ENCODE measurements at regions not wholly inside any gene's neighbourhood (a gene's known extent, or its start where the extent isn't known, plus 50 kb on each side); places are given as distances from the start of the nearest gene placed in this dataset.

DNA sequence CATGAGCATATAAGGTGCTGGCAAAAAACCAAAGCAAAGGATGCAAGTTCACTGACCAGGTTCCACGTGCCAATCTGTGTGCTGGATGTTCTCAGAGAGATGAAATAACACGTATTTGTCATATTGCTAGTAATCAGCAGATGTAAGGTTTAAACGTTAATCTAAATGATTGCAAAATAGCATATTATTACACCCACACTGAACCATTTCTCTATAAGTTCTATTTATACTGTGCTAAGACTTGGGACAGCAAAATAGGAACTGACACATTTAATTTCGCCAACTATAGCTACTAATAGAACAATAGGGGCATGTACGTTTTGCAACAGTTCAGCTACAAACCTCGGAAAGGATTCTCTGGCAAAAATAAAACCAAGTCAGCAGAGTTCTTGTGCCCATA is 350.3 kb upstream of the ZNF385D start:
- no peak for DNase-seq (ENCODE audit: low spot score)
- no peak overlapping the region for H3K27ac ChIP-seq
- TF ChIP-seq, protein P1, sequence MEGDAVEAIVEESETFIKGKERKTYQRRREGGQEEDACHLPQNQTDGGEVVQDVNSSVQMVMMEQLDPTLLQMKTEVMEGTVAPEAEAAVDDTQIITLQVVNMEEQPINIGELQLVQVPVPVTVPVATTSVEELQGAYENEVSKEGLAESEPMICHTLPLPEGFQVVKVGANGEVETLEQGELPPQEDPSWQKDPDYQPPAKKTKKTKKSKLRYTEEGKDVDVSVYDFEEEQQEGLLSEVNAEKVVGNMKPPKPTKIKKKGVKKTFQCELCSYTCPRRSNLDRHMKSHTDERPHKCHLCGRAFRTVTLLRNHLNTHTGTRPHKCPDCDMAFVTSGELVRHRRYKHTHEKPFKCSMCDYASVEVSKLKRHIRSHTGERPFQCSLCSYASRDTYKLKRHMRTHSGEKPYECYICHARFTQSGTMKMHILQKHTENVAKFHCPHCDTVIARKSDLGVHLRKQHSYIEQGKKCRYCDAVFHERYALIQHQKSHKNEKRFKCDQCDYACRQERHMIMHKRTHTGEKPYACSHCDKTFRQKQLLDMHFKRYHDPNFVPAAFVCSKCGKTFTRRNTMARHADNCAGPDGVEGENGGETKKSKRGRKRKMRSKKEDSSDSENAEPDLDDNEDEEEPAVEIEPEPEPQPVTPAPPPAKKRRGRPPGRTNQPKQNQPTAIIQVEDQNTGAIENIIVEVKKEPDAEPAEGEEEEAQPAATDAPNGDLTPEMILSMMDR (IDR thresholded peaks at IDR 0.05), result no peak
- H3K4me3 ChIP-seq, result no peak overlapping the region

DNA sequence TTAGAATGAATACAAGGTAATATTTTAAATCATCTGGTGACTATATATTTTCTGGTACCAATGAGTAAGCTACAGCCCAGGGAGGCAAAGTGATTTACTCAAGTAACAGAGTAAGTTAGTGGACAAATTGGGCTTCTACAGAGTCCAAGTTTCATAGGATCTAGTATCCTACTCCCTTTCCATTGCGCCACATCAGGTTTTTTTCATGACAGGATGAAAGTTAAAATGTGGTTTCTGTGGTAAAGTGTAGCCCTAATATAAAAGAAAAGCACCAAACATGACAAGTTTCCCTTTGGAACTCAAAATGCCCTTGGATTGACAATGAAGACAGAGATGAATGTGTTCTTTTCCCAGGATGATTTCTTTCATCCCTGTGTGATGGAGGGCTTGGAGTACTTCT is 350.8 kb upstream of the ZNF385D start:
- no peak for DNase-seq (ENCODE audit: low spot score)
- Histone ChIP-seq H3K4me3 (no peak overlapping the region), H3K27ac (no peak overlapping the region)
- TF ChIP-seq, protein P1 (IDR thresholded peaks at IDR 0.05), result no peak

DNA sequence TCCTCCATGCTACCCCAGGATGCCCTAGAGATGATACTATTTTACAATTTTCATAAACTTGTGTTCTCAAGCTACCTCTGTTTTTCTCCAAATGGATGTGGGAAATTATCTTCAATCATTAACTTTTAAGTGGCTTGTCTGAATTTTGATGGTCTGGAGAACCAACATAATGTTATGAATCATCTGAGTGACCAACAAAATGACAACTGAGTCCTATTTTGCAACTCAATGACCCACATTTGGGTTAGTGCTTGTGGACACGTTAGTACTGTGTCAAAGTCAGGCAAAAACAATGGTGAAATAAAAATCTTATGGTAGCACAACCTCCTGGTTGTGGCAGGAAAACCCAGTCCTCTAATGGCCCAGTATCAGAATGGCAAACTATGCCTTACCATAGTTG is 352.4 kb upstream of the ZNF385D start:
- TF ChIP-seq, protein P1 (IDR thresholded peaks at IDR 0.05), result no peak
- no peak overlapping the region for H3K4me3 ChIP-seq
- no peak for DNase-seq (ENCODE audit: low spot score)
- H3K27ac ChIP-seq, result no peak overlapping the region

DNA sequence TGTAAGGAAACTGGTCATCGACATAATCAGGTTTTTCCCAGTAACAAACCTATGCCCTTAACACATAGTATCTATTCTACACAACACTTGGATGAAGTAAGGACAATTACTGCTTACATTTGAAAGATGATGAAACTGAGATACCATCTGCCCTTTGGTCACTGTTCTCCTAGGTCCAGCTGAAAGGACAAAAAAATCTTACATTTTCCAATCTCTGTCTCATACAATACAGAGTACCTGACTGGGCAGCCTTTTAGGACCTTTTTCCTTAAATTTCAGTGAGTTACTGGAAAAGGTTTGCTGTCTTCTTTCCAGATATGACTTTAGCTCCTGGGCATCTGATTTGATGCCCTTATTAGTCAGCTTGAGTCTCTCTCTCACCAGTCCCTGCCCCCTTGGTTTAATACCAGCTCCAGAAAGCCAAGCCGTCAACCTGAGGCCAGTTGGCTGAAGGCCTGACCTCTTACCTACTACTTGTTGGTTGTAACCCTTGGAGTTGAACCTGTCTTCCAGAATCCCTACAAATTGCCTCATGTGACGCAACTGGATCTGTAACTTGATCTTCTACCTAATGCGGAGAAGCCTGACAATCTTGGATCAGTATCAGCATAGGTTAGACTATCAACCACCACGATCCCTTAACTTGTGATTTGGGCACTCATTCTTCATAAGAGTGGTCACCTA is 355.3 kb upstream of the ZNF385D start:
- H3K27ac ChIP-seq, result no peak overlapping the region
- TF ChIP-seq, protein P1 (IDR thresholded peaks at IDR 0.05), result no peak
- no peak overlapping the region for H3K4me3 ChIP-seq
- no peak for DNase-seq (ENCODE audit: low spot score)

DNA sequence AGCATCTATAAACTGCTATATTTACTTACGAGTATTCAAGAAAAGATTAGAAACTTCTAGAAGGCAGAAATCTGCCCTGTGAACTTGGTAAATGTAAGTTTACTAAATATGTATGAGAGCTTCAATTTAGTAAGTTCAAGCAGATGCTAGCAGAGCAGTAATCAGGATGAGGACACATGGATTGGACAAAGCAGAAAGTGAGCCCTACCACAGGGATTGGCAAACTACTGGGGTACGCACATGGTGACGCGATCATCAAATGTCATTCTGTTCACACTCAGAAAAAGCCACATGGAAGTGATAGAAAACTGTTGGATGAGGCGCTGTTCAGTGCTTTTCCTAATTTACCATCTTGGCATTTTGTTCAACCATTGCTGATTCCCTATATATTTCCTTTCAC is 360.2 kb upstream of the ZNF385D start:
- H3K4me3 ChIP-seq, result no peak overlapping the region
- DNase-seq (ENCODE audit: low spot score), result no peak
- H3K27ac ChIP-seq, result no peak overlapping the region
- TF ChIP-seq, protein P1 (IDR thresholded peaks at IDR 0.05), result no peak

DNA sequence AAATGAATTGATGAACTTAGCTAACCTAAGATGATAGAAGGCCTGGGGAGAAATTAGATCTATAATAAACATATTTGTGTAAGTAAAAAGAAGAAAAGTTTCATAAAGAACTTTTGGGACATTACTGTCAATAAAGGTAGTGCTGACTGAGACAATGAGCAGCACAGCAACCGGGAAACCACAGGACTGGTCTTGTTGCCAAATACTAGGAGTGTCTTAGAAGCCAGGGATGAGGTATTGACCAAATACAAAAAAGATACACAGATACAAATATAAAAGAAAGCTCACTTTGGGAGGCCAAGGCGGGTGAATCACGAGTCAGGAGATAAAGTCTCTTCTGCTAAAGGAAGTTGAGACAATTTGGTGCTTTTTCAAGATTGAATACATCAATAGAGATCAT is 362.4 kb upstream of the ZNF385D start:
- Histone ChIP-seq H3K4me3 (no peak overlapping the region), H3K27ac (no peak overlapping the region)
- TF ChIP-seq, protein P1 (IDR thresholded peaks at IDR 0.05), result no peak
- no peak for DNase-seq (ENCODE audit: low spot score)

DNA sequence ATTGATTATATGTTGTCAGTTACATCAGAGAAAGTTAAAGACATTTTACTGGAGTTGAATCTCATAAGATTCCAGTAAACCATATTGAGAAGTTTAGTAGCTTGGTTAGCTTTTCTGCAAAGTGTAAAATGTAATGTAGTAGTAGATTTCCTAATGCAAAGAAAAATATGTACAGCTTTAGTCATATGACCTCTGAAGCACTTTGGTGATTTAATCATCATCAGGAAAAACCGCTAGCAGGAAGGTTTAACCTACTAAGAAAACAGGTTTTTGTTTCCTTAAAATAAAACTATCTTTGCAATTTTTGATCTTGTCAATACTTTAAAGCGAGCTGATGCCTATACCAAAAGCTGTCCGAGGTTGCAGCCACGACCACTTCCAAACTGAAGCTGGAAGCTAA is 364.6 kb upstream of the ZNF385D start:
- DNase-seq (ENCODE audit: low spot score), result no peak
- Histone ChIP-seq H3K4me3 (no peak overlapping the region), H3K27ac (no peak overlapping the region)
- TF ChIP-seq, protein P1 (IDR thresholded peaks at IDR 0.05), result no peak
